CD14-positive monocyte (primary cell): ENCODE measurements at regions not wholly inside any gene's neighbourhood (a gene's known extent, or its start where the extent isn't known, plus 50 kb on each side); places are given as distances from the start of the nearest gene placed in this dataset.
A peak's percentile ranks its signal among the peaks of the same experiment; 100 is the strongest.

Experiments used
- DNase-seq, 3 donors: peaks; one replicate each; pipeline ENCODE4 v3.0.0-alpha.2; 2011 to 2022
- H2AFZ ChIP-seq: 2 replicates; pipeline ENCODE4 v1.6.0; 2012; ENCODE audit warnings: mild to moderate bottlenecking, low read depth, low read length, inconsistent platforms; ENCODE audit not compliant: insufficient read depth, poor library complexity, severe bottlenecking
- H3K27ac ChIP-seq, 2 donors: 1 replicate in 1 of 2; 2 replicates in 1 of 2; pipeline ENCODE4 v1.5.1; 2012 to 2013; ENCODE audit warnings: low read length in 2 of 2, control low read depth in 1 of 2, inconsistent platforms in 1 of 2, low read depth in 1 of 2, mild to moderate bottlenecking in 1 of 2
- H3K27me3 ChIP-seq, 2 donors: one replicate each; pipeline versions ENCODE4 v1.6.0 to v1.6.1; 2011 to 2013; ENCODE audit warnings: low read length in 2 of 2; ENCODE audit not compliant: control insufficient read depth in 2 of 2, insufficient read depth in 2 of 2
- H3K36me3 ChIP-seq, 2 donors: replicated peaks in 1 of 2; 1 replicate in 1 of 2; 2 replicates in 1 of 2; pipeline versions ENCODE4 v1.5.1 to v1.6.1; 2012 to 2013; ENCODE audit warnings: low read length in 2 of 2, control low read depth in 1 of 2, inconsistent platforms in 1 of 2, mild to moderate bottlenecking in 1 of 2; ENCODE audit not compliant: insufficient read depth in 2 of 2, control insufficient read depth in 1 of 2
- H3K4me1 ChIP-seq, 2 donors: 1 replicate in 1 of 2; 2 replicates in 1 of 2; pipeline versions ENCODE4 v1.5.1 to v1.6.1; 2012 to 2013; ENCODE audit warnings: low read length in 2 of 2, control low read depth in 1 of 2, inconsistent platforms in 1 of 2, mild to moderate bottlenecking in 1 of 2, moderate library complexity in 1 of 2; ENCODE audit not compliant: insufficient read depth in 2 of 2, control insufficient read depth in 1 of 2
- H3K4me2 ChIP-seq: replicated peaks from 2 replicates; pipeline ENCODE3; 2012; ENCODE audit warnings: low read length, moderate library complexity, mild to moderate bottlenecking; ENCODE audit not compliant: poor library complexity, severe bottlenecking; ENCODE audit errors: extremely low read depth
- H3K4me3 ChIP-seq, 3 experiments: fragments of 200-600 bp in 1 of 3; sonication (generic) in 1 of 3; replicated peaks in 1 of 3; 1 replicate in 2 of 3; 2 replicates in 1 of 3; pipeline ENCODE4 v1.5.1; 2011 to 2013; ENCODE audit warnings: low read length in 3 of 3, mild to moderate bottlenecking in 3 of 3, control low read depth in 2 of 3, low read depth in 2 of 3, inconsistent platforms in 1 of 3, moderate library complexity in 1 of 3
- H3K79me2 ChIP-seq: 2 replicates; pipeline ENCODE4 v1.6.0; 2012; ENCODE audit warnings: mild to moderate bottlenecking, control low read depth, inconsistent platforms, low read length, moderate library complexity; ENCODE audit not compliant: insufficient read depth
- H3K9ac ChIP-seq: 2 replicates; pipeline ENCODE4 v1.6.0; 2017; ENCODE audit warnings: low read length, mild to moderate bottlenecking; ENCODE audit not compliant: insufficient read depth, poor library complexity, severe bottlenecking
- H3K9me3 ChIP-seq, 2 donors: replicated peaks in 1 of 2; 1 replicate in 1 of 2; 2 replicates in 1 of 2; pipeline versions ENCODE4 v1.5.1 to v1.6.1; 2012 to 2013; ENCODE audit warnings: low read length in 2 of 2, control low read depth in 1 of 2; ENCODE audit not compliant: control insufficient read depth in 1 of 2, insufficient read depth in 1 of 2
- H4K20me1 ChIP-seq: 2 replicates; pipeline ENCODE4 v1.6.0; 2012; ENCODE audit warnings: mild to moderate bottlenecking, low read length, control low read depth, moderate library complexity; ENCODE audit not compliant: insufficient read depth
- H3K27ac Mint-ChIP-seq, 7 donors: one replicate each; pipeline ENCODE4 v1.8.0; 2020; ENCODE audit warnings: mild to moderate bottlenecking in 7 of 7, mixed read lengths in 7 of 7, moderate library complexity in 6 of 7, inconsistent platforms in 2 of 7
- H3K27me3 Mint-ChIP-seq, 3 donors: one replicate each; pipeline ENCODE4 v1.8.0; 2021 to 2022; ENCODE audit warnings: low read depth in 3 of 3, mild to moderate bottlenecking in 3 of 3, mixed read lengths in 3 of 3, moderate library complexity in 3 of 3, inconsistent platforms in 1 of 3
- H3K36me3 Mint-ChIP-seq, 2 donors: one replicate each; pipeline ENCODE4 v1.8.0; 2020; ENCODE audit warnings: mixed read lengths in 2 of 2, inconsistent platforms in 1 of 2, mild to moderate bottlenecking in 1 of 2
- H3K4me1 Mint-ChIP-seq: one replicate; pipeline ENCODE4 v1.8.0; 2020; ENCODE audit warnings: mild to moderate bottlenecking, mixed read lengths
- H3K4me3 Mint-ChIP-seq, 2 donors: one replicate each; pipeline ENCODE4 v1.8.0; 2020; ENCODE audit warnings: mild to moderate bottlenecking in 2 of 2, mixed read lengths in 2 of 2, moderate library complexity in 1 of 2
- H3K9me3 Mint-ChIP-seq, 7 donors: one replicate each; pipeline ENCODE4 v1.8.0; 2020 to 2022; ENCODE audit warnings: mixed read lengths in 7 of 7, mild to moderate bottlenecking in 6 of 7, moderate library complexity in 6 of 7, inconsistent platforms in 2 of 7
- CTCF ChIP-seq: fragments of 200-600 bp; IDR thresholded peaks from one replicate; pipeline ENCODE4 v1.8.0; 2022; ENCODE audit warnings: antibody characterized with exemption, mild to moderate bottlenecking
- WGBS: methylation state at CpG from one replicate; pipeline ENCODE4 v1.1.5; 2013; ENCODE audit warnings: missing lambda C conversion rate; ENCODE audit not compliant: insufficient coverage; 5-methylcytosine and 5-hydroxymethylcytosine counted together
- intact Hi-C, 2 donors: fragments of 100-400 bp; cut with micrococcal nuclease; formaldehyde crosslinking; loops; one replicate each; pipeline versions ENCODE4 v1.15.0 to v1.15.1; 2023

- Mint-ChIP-seq H3K4me1 (peaks cover 31% of the 10 kb centered on the region), H3K27ac (no peak overlapping the region), H3K36me3 (no peaks in the 10 kb centered on the region), H3K9me3 (no peaks in the 10 kb centered on the region), H3K4me3 (no peak overlapping the region), H3K27me3 (peaks cover 0 to 2% (median 0%) of the 10 kb centered on the region in 3 donors)
- no peaks in the 10 kb centered on the region for H4K20me1 ChIP-seq
- no peak overlapping the region for H2AFZ ChIP-seq
- H3K27ac ChIP-seq, result no peak overlapping the region
- no peak overlapping the region for H3K4me2 ChIP-seq
- no peaks in the 10 kb centered on the region for H3K27me3 ChIP-seq
- 54% methylated on average over 2 of the region's 5 CpGs for WGBS
- peaks cover 19 to 27% of the 10 kb centered on the region in 2 donors for H3K4me1 ChIP-seq
- no peaks in the 10 kb centered on the region for H3K9me3 ChIP-seq
- H3K9ac ChIP-seq, result no peak overlapping the region
- no peak overlapping the region for H3K4me3 ChIP-seq
- intact Hi-C loops, result loop anchor here in 1 of 2 donors (10.0 kb wide), 1 partner anchor 364 kb away; the partner anchor contains the start of gene IVNS1ABP
- DNase-seq, result peak in 1 of 3 donors; percentile 19
- no peaks in the 10 kb centered on the region for H3K36me3 ChIP-seq
- H3K79me2 ChIP-seq, result no peaks in the 10 kb centered on the region
- TF ChIP-seq CTCF, result no peak
These were observed 55.0 kb upstream of the HMCN1 start for GRCh38 chr1:185679220-185679619.

- TF ChIP-seq CTCF, result no peak
- Histone ChIP-seq H3K9me3 (no peaks in the 10 kb centered on the region), H3K4me3 (no peak overlapping the region), H3K4me2 (no peak overlapping the region), H2AFZ (no peak overlapping the region), H3K79me2 (no peaks in the 10 kb centered on the region), H3K27ac (no peak overlapping the region), H4K20me1 (no peaks in the 10 kb centered on the region), H3K27me3 (no peaks in the 10 kb centered on the region), H3K36me3 (no peaks in the 10 kb centered on the region), H3K9ac (no peak overlapping the region), H3K4me1 (peaks cover 33 to 48% of the 10 kb centered on the region in 2 donors)
- Mint-ChIP-seq H3K36me3 (peaks cover 0 to 2% of the 10 kb centered on the region in 2 donors), H3K9me3 (peaks cover 0 to 10% (median 2%) of the 10 kb centered on the region in 7 donors), H3K4me3 (no peak overlapping the region), H3K27ac (no peak overlapping the region), H3K27me3 (peaks cover 0 to 5% (median 0%) of the 10 kb centered on the region in 3 donors), H3K4me1 (peaks cover 47% of the 10 kb centered on the region)
- intact Hi-C loops, result loop anchor here in 1 of 2 donors (10.0 kb wide), 1 partner anchor 362 kb away; the partner anchor contains the start of gene IVNS1ABP
- WGBS, result no CpG with 5 or more reads among the region's 1 CpG
- DNase-seq, result no peak
These were observed 57.2 kb upstream of the HMCN1 start for GRCh38 chr1:185676969-185677368.
